DOHH2 (cell line): ENCODE measurements at regions not wholly inside any gene's neighbourhood (a gene's known extent, or its start where the extent isn't known, plus 50 kb on each side); places are given as distances from the start of the nearest gene placed in this dataset.

Experiments used
- H3F3A ChIP-seq: fragments of 200-600 bp; sonication (generic), shearing (Covaris generic); 2 replicates; pipeline ENCODE4 v1.6.0; 2016; ENCODE audit warnings: antibody characterized with exemption, mild to moderate bottlenecking; ENCODE audit not compliant: control insufficient read depth, insufficient read depth
- H3K27ac ChIP-seq: fragments of 200-600 bp; sonication (generic); 2 replicates; pipeline ENCODE4 v1.5.1; 2014; ENCODE audit warnings: low read depth, mild to moderate bottlenecking, low read length, moderate library complexity
- H3K27me3 ChIP-seq: fragments of 200-600 bp; sonication (generic); 2 replicates; pipeline ENCODE4 v1.6.1; 2014; ENCODE audit warnings: mild to moderate bottlenecking, low read length, mixed read lengths; ENCODE audit not compliant: control insufficient read depth
- H3K36me3 ChIP-seq: fragments of 200-600 bp; sonication (generic); 2 replicates; pipeline ENCODE4 v1.6.1; 2014; ENCODE audit warnings: mild to moderate bottlenecking, low read length, moderate library complexity, mixed read lengths; ENCODE audit not compliant: control insufficient read depth
- H3K4me1 ChIP-seq: fragments of 200-600 bp; sonication (generic); 2 replicates; pipeline ENCODE4 v1.6.1; 2014; ENCODE audit warnings: mild to moderate bottlenecking, low read length, mixed read lengths; ENCODE audit not compliant: control insufficient read depth
- H3K4me2 ChIP-seq: fragments of 200-600 bp; sonication (generic); 2 replicates; pipeline ENCODE4 v1.6.0; 2014; ENCODE audit warnings: mild to moderate bottlenecking, low read length, moderate library complexity
- H3K4me3 ChIP-seq: fragments of 200-600 bp; sonication (generic); 2 replicates; pipeline ENCODE4 v1.5.1; 2014; ENCODE audit warnings: mild to moderate bottlenecking, low read length, mixed read lengths
- H3K79me2 ChIP-seq: fragments of 200-600 bp; sonication (generic); 2 replicates; pipeline ENCODE4 v1.6.1; 2014; ENCODE audit warnings: mild to moderate bottlenecking, low read length, mixed read lengths; ENCODE audit not compliant: control insufficient read depth
- H3K9me2 ChIP-seq: fragments of 200-600 bp; sonication (generic); replicated peaks from 2 replicates; pipeline ENCODE4 v1.6.1; 2014; ENCODE audit warnings: mild to moderate bottlenecking, low read length, mixed read lengths; ENCODE audit not compliant: control insufficient read depth
- H3K9me3 ChIP-seq: fragments of 200-600 bp; sonication (generic); 2 replicates; pipeline ENCODE4 v1.6.1; 2014; ENCODE audit warnings: antibody characterized with exemption, low read length, mixed read lengths; ENCODE audit not compliant: control insufficient read depth, insufficient read depth
- H4K20me1 ChIP-seq: fragments of 200-600 bp; sonication (generic); 2 replicates; pipeline ENCODE4 v1.6.0; 2014; ENCODE audit warnings: low read depth, mild to moderate bottlenecking, antibody characterized with exemption, low read length, moderate library complexity; ENCODE audit not compliant: control insufficient read depth, insufficient read depth
- CTCF ChIP-seq: fragments of 200-600 bp; sonication (generic); IDR thresholded peaks from one replicate; pipeline ENCODE4 v1.5.1; 2014; ENCODE audit warnings: antibody characterized with exemption, mild to moderate bottlenecking, low read depth, low read length; ENCODE audit not compliant: poor library complexity, severe bottlenecking
- EZH2phosphoT487 ChIP-seq: fragments of 200-600 bp; sonication (generic); IDR thresholded peaks from 2 replicates; pipeline ENCODE4 v1.6.1; 2017; ENCODE audit warnings: borderline replicate concordance, mild to moderate bottlenecking, antibody characterized with exemption, low read length, moderate library complexity, mixed read lengths

GRCh38 chr1:68653882-68654281 lies 157.0 kb upstream of the DEPDC1 start:
- Histone ChIP-seq H3F3A (no peaks in the 10 kb centered on the region), H3K4me2 (no peak overlapping the region), H3K9me3 (no peaks in the 10 kb centered on the region), H3K79me2 (no peaks in the 10 kb centered on the region), H3K4me3 (no peak overlapping the region), H3K9me2 (no peaks in the 10 kb centered on the region), H3K27ac (no peak overlapping the region), H3K36me3 (no peaks in the 10 kb centered on the region), H3K27me3 (no peaks in the 10 kb centered on the region), H4K20me1 (no peaks in the 10 kb centered on the region), H3K4me1 (no peaks in the 10 kb centered on the region)
- TF ChIP-seq CTCF = no peak
- no peak for TF ChIP-seq EZH2phosphoT487

- TF ChIP-seq CTCF (no peak), EZH2phosphoT487 (no peak)
- Histone ChIP-seq H3K4me3 (no peak overlapping the region), H3K27ac (no peak overlapping the region), H3K4me1 (no peaks in the 10 kb centered on the region), H3F3A (no peaks in the 10 kb centered on the region), H3K79me2 (no peaks in the 10 kb centered on the region), H3K36me3 (no peaks in the 10 kb centered on the region), H3K9me2 (no peaks in the 10 kb centered on the region), H3K9me3 (no peaks in the 10 kb centered on the region), H4K20me1 (no peaks in the 10 kb centered on the region), H3K4me2 (no peak overlapping the region), H3K27me3 (no peaks in the 10 kb centered on the region)
Measured at GRCh38 chr1:68673771-68674170, 176.9 kb upstream of the DEPDC1 start.

- no peak overlapping the region for H3K4me3 ChIP-seq
- H3K9me3 ChIP-seq = no peaks in the 10 kb centered on the region
- no peaks in the 10 kb centered on the region for H3K36me3 ChIP-seq
- no peak overlapping the region for H3K4me2 ChIP-seq
- no peaks in the 10 kb centered on the region for H4K20me1 ChIP-seq
- H3K9me2 ChIP-seq = no peaks in the 10 kb centered on the region
- no peak overlapping the region for H3K27ac ChIP-seq
- TF ChIP-seq CTCF (no peak), EZH2phosphoT487 (no peak)
- H3K27me3 ChIP-seq = no peaks in the 10 kb centered on the region
- H3K4me1 ChIP-seq = no peaks in the 10 kb centered on the region
- H3F3A ChIP-seq = no peaks in the 10 kb centered on the region
- H3K79me2 ChIP-seq = no peaks in the 10 kb centered on the region
Measured at GRCh38 chr1:68675336-68675735, 178.5 kb upstream of the DEPDC1 start.
